A549 (cell line): ENCODE measurements at regions not wholly inside any gene's neighbourhood (a gene's known extent, or its start where the extent isn't known, plus 50 kb on each side); places are given as distances from the start of the nearest gene placed in this dataset.

Experiments used
- CEBPB ChIP-seq, 2 experiments: fragments of >200 bp in 1 of 2; sonication (Bioruptor Twin) in 1 of 2; formaldehyde crosslinking in 1 of 2; IDR thresholded peaks; 2 replicates each; pipeline ENCODE4 v1.6.1; 2012 to 2016
- CTCF ChIP-seq: fragments of >200 bp; sonication (Bioruptor Twin); formaldehyde crosslinking; IDR thresholded peaks from 3 replicates; pipeline ENCODE4 v1.5.1; 2016
- GATA3 ChIP-seq: IDR thresholded peaks from 2 replicates; pipeline ENCODE4 v1.6.1; 2012; ENCODE audit warnings: borderline replicate concordance
- KDM1A ChIP-seq: fragments of 200-600 bp; sonication (generic); IDR thresholded peaks from 2 replicates; pipeline ENCODE4 v1.6.1; 2016; ENCODE audit warnings: low read depth, mild to moderate bottlenecking
- POLR2A ChIP-seq: IDR thresholded peaks from 2 replicates; pipeline ENCODE4 v1.6.1; 2012; ENCODE audit warnings: mild to moderate bottlenecking, low read length
- ZNF302 ChIP-seq: fragments of 250-450 bp; sonication (Bioruptor Pico); IDR thresholded peaks from 2 replicates; pipeline ENCODE4 v1.9.0; 2021; ENCODE audit warnings: inconsistent platforms, mild to moderate bottlenecking, moderate library complexity

GRCh38 chr11:109870297-109870696, 222.9 kb upstream of the ZC3H12C start:
- no peak for TF ChIP-seq CTCF
- no peak for TF ChIP-seq KDM1A
- TF ChIP-seq ZNF302 (CRISPR knock-in tag) = no peak
- no peak for TF ChIP-seq CEBPB (IDR thresholded peaks at IDR 0.05)
- no peak for TF ChIP-seq GATA3
- TF ChIP-seq POLR2A = no peak
